ENCODE measurements at regions not wholly inside any gene's neighbourhood (a gene's known extent, or its start where the extent isn't known, plus 50 kb on each side); places are given as distances from the start of the nearest gene placed in this dataset.

GRCh38 chr2:228312172-228312571 is 130.7 kb upstream of the SPHKAP start:
- Histone ChIP-seq H3K4me1 (no peaks in the 10 kb centered on the region), H3K4me3 (no peak overlapping the region), H3K9me3 (peaks cover 0 to 3% (median 0%) of the 10 kb centered on the region in 4 donors), H3K27ac (replicated peaks in 1 of 4) (no peak overlapping the region), H3K27me3 (no peaks in the 10 kb centered on the region), H3K36me3 (no peaks in the 10 kb centered on the region)
- intact Hi-C loops (cut with DNase I) = no loop called here
- no peak for TF ChIP-seq POLR2A (IDR thresholded peaks at IDR 0.05; ENCODE audit: low read depth)
- TF ChIP-seq CTCF (IDR thresholded peaks at IDR 0.05) = no peak
- TF ChIP-seq POLR2AphosphoS5 (IDR thresholded peaks at IDR 0.05) = no peak
- no peak for TF ChIP-seq EP300 (IDR thresholded peaks at IDR 0.05)
- 86% methylated on average over 5 of the region's 5 CpGs for WGBS
- no peak for DNase-seq (ENCODE audit: extremely low spot score)

GRCh38 chr2:228303960-228304359 is 122.5 kb upstream of the SPHKAP start:
- no peaks in the 10 kb centered on the region for H3K4me1 ChIP-seq
- TF ChIP-seq POLR2A (IDR thresholded peaks at IDR 0.05; ENCODE audit: low read depth) (no peak), POLR2AphosphoS5 (IDR thresholded peaks at IDR 0.05) (no peak)
- intact Hi-C loops (cut with DNase I) = no loop called here
- H3K36me3 ChIP-seq = no peaks in the 10 kb centered on the region
- peaks cover 0 to 3% (median 0%) of the 10 kb centered on the region in 4 donors for H3K9me3 ChIP-seq
- 97% methylated on average over 3 of the region's 3 CpGs for WGBS
- DNase-seq (ENCODE audit: extremely low spot score) = no peak
- no peaks in the 10 kb centered on the region for H3K27me3 ChIP-seq
- no peak overlapping the region for H3K4me3 ChIP-seq
- H3K27ac ChIP-seq (replicated peaks in 1 of 4) = no peak overlapping the region

- Histone ChIP-seq H3K27me3 (no peaks in the 10 kb centered on the region), H3K4me1 (no peaks in the 10 kb centered on the region), H3K9me3 (no peaks in the 10 kb centered on the region), H3K36me3 (no peaks in the 10 kb centered on the region), H3K4me3 (no peak overlapping the region), H3K27ac (replicated peaks in 1 of 4) (no peak overlapping the region)
- 86% methylated on average over 3 of the region's 3 CpGs for WGBS
- no peak for DNase-seq (ENCODE audit: extremely low spot score)
- TF ChIP-seq POLR2AphosphoS5 (IDR thresholded peaks at IDR 0.05) (no peak), CTCF (IDR thresholded peaks at IDR 0.05) (no peak), EP300 (IDR thresholded peaks at IDR 0.05) (no peak), POLR2A (IDR thresholded peaks at IDR 0.05; ENCODE audit: low read depth) (no peak)
- intact Hi-C loops (cut with DNase I) = no loop called here
These were observed 102.1 kb upstream of the SPHKAP start for GRCh38 chr2:228283491-228284171.

GRCh38 chr2:228282376-228282775 is 100.9 kb upstream of the SPHKAP start:
- no peaks in the 10 kb centered on the region for H3K36me3 ChIP-seq
- H3K9me3 ChIP-seq = no peaks in the 10 kb centered on the region
- TF ChIP-seq CTCF (IDR thresholded peaks at IDR 0.05) = no peak
- TF ChIP-seq POLR2A (IDR thresholded peaks at IDR 0.05; ENCODE audit: low read depth) = no peak
- no peak for TF ChIP-seq EP300 (IDR thresholded peaks at IDR 0.05)
- no peak for TF ChIP-seq POLR2AphosphoS5 (IDR thresholded peaks at IDR 0.05)
- 43% methylated on average over 2 of the region's 2 CpGs for WGBS
- H3K4me1 ChIP-seq = no peaks in the 10 kb centered on the region
- H3K27me3 ChIP-seq = no peaks in the 10 kb centered on the region
- DNase-seq (ENCODE audit: extremely low spot score) = no peak
- no peak overlapping the region for H3K4me3 ChIP-seq
- intact Hi-C loops (cut with DNase I) = no loop called here
- H3K27ac ChIP-seq (replicated peaks in 1 of 4) = no peak overlapping the region

GRCh38 chr2:228273159-228273558 is 91.7 kb upstream of the SPHKAP start:
- Histone ChIP-seq H3K9me3 (no peaks in the 10 kb centered on the region), H3K4me3 (no peak overlapping the region), H3K27ac (replicated peaks in 1 of 4) (no peak overlapping the region), H3K27me3 (no peaks in the 10 kb centered on the region), H3K36me3 (no peaks in the 10 kb centered on the region), H3K4me1 (no peaks in the 10 kb centered on the region)
- DNase-seq (ENCODE audit: extremely low spot score) = no peak
- intact Hi-C loops (cut with DNase I) = no loop called here
- WGBS = 79% methylated on average over 6 of the region's 6 CpGs
- no peak for TF ChIP-seq CTCF (IDR thresholded peaks at IDR 0.05)
- TF ChIP-seq POLR2A (IDR thresholded peaks at IDR 0.05; ENCODE audit: low read depth) = no peak
- no peak for TF ChIP-seq EP300 (IDR thresholded peaks at IDR 0.05)
- TF ChIP-seq POLR2AphosphoS5 (IDR thresholded peaks at IDR 0.05) = no peak
